ENCODE measurements at regions not wholly inside any gene's neighbourhood (a gene's known extent, or its start where the extent isn't known, plus 50 kb on each side); places are given as distances from the start of the nearest gene placed in this dataset.
"Not testable (repeated sequence)": the region's sequence is repeated elsewhere in the genome, so short reads cannot be mapped to it uniquely, and the experiment has no call there.

DNA sequence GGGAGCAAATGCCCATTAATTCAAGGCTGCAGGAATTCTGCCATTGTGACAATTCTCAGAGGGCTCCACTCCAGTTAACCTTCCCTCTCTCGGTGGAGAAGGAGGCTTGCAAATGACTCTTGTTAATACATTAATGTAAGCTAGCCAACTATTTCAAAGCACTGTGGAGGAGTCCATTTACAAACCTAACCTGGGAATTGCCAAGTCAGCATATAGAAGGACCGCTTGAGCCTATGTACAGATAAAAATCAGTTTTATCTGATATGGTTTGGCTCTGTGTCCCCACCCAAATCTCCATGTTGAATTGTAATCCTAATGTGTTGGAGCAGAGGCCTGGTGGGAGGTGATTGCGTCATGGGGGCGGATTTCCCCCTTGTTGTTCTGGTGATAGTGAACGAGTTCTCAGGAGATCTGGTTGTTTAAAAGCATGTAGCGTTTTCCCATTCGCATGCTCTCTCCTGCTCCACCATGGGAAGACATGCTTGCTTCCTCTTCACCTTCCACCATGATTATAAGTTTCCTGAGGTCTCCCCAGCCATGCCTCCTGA is 366.7 kb downstream of the LRATD1 start:
- no peak overlapping the region for H3K4me3 Mint-ChIP-seq
- H3K27ac Mint-ChIP-seq, result no peak overlapping the region
- peaks cover 0 to 5% (median 0%) of the 10 kb centered on the region in 3 donors for H3K36me3 Mint-ChIP-seq
- H3K9me3 Mint-ChIP-seq, result peaks cover 0 to 4% (median 0%) of the 10 kb centered on the region in 6 donors
- DNase-seq, result no peak
- H3K4me1 Mint-ChIP-seq, result no peaks in the 10 kb centered on the region
- H3K27me3 Mint-ChIP-seq (ENCODE audit: low read depth in 3 of 3), result peaks cover 0 to 4% (median 3%) of the 10 kb centered on the region in 3 donors

DNA sequence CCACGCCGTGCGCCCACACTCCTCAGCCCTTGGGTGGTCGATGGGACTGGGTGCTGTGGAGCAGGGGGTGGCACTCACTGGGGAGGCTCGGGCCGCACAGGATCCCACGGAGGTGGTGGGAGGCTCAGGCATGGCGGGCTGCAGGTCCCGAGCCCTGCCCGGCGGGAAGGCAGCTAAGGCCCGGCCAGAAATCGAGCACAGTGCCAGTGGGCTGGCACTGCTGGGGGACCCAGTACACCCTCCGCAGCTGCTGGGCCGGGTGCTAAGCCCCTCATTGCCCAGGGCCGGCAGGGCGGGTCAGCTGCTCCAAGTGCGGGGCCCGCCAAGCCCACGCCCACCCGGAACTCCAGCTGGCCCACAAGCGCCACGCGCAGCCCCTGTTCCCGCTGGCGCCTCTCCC is 370.0 kb downstream of the LRATD1 start:
- not testable (repeated sequence) for H3K9me3 Mint-ChIP-seq; H3K4me3 Mint-ChIP-seq; H3K36me3 Mint-ChIP-seq; DNase-seq; H3K27ac Mint-ChIP-seq; H3K27me3 Mint-ChIP-seq (ENCODE audit: low read depth in 3 of 3); H3K4me1 Mint-ChIP-seq

DNA sequence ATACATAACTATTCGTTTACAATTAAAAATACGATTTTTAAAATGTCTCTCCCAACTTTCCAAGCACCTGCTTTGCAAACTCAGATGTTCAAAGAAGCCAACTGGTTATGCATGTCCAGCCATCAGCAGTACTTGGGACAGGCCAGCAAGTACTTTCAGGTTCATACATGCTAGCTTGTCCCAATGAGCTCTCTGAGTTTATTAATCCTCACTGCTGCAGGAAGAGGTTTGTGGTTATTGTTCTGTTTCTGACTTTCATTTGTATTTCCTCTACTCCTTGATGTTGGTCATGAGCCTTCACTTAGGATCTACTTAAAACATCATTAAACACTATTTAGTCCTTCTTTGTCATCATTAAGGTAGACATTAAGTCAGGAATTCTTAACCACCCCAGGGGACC is 374.1 kb downstream of the LRATD1 start:
- H3K36me3 Mint-ChIP-seq, result peaks cover 0 to 2% (median 0%) of the 10 kb centered on the region in 3 donors
- H3K27me3 Mint-ChIP-seq (ENCODE audit: low read depth in 3 of 3), result peaks cover 0 to 3% (median 2%) of the 10 kb centered on the region in 3 donors
- no peak overlapping the region for H3K27ac Mint-ChIP-seq
- H3K4me1 Mint-ChIP-seq, result peaks cover 0 to 6% of the 10 kb centered on the region in 2 donors
- no peak overlapping the region for H3K4me3 Mint-ChIP-seq
- H3K9me3 Mint-ChIP-seq, result peaks cover 0 to 13% (median 4%) of the 10 kb centered on the region in 6 donors
- DNase-seq, result no peak

DNA sequence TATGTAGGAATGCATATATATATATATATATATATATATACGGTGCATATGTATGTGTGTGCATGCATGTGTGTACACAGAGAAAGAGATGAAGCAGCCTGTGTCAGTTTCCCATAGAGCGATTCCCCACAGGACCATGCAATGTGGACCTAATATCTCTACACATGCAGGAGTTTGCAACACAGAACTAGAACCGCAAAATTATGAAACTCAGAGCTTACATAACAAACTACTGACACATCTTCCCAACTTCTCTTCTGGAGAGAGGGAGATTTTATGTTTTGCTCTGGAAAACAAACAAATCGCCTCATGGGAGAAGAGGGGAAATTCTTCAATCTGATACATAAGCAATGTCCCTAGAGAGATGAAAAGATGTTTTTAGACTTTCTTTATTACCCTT is 377.2 kb downstream of the LRATD1 start:
- Mint-ChIP-seq H3K4me1 (peaks cover 0 to 6% of the 10 kb centered on the region in 2 donors), H3K4me3 (no peak overlapping the region), H3K27ac (no peak overlapping the region), H3K27me3 (ENCODE audit: low read depth in 3 of 3) (peaks cover 0 to 3% (median 1%) of the 10 kb centered on the region in 3 donors), H3K36me3 (peaks cover 0 to 4% (median 4%) of the 10 kb centered on the region in 3 donors), H3K9me3 (peaks cover 4 to 28% (median 13%) of the 10 kb centered on the region in 6 donors)
- DNase-seq, result no peak

DNA sequence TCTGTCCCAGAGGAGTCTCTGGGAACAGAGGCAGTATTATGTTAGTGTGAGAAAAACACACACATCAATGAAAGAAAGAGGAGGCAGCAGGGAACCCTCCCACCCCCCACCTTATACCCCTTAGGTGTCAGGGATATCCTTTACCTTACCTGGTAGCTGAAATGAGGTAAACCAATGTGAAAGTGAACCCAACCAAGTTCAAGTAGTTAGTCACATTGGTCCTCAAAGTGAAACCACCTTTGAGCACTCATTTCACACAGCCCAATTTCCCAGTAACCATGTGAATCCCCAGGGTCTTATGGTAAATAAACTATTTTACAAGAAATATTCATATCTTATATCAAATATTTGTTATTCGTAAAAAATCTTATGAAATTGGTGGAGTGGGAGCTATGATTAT is 377.8 kb downstream of the LRATD1 start:
- Mint-ChIP-seq H3K4me1 (peaks cover 0 to 6% of the 10 kb centered on the region in 2 donors), H3K36me3 (peaks cover 0 to 4% (median 4%) of the 10 kb centered on the region in 3 donors), H3K27ac (no peak overlapping the region), H3K4me3 (no peak overlapping the region), H3K9me3 (peaks cover 5 to 28% (median 13%) of the 10 kb centered on the region in 6 donors), H3K27me3 (ENCODE audit: low read depth in 3 of 3) (peaks cover 0 to 3% (median 1%) of the 10 kb centered on the region in 3 donors)
- DNase-seq, result no peak

DNA sequence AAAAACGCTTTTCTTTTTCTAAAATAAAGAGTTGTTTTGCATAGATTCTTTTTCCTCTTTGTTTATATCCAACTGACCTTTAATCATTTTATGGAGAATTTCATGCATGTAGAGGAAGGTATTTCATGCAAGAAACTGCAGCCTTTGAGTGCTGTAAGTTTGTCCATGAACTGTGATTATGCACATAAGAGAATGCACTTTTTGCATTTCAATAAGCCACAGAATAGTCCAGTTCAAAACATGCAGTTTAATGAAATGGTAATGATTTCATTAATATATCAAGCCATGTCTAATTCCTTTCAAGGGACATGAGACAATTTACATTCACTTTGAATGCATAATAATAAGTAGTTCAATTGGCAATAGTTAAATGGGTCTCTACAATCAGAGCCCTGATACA is 386.3 kb downstream of the LRATD1 start:
- Mint-ChIP-seq H3K4me3 (no peak overlapping the region), H3K4me1 (no peaks in the 10 kb centered on the region), H3K27ac (no peak overlapping the region), H3K9me3 (peaks cover 0 to 6% (median 0%) of the 10 kb centered on the region in 6 donors), H3K36me3 (no peaks in the 10 kb centered on the region), H3K27me3 (ENCODE audit: low read depth in 3 of 3) (peaks cover 0 to 3% (median 2%) of the 10 kb centered on the region in 3 donors)
- DNase-seq, result no peak

DNA sequence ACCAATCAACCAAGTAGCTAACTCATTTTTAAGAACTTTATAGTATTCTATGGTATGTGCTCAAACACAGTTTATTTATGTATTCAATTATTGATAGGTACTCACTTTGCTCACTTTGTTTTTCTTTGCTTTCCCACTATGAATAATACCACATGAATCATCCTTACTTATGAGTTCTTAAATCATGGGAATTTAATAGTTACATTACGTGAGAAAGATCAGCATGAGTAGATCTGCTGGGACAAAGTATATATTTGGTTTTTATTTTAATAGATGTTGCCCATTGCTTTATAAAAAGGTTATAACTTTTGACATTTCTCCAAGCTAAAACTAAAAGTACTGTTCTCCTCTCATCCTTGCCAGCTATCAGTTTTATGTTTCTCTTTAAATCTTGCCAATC is 390.7 kb downstream of the LRATD1 start:
- Mint-ChIP-seq H3K36me3 (no peaks in the 10 kb centered on the region), H3K27me3 (ENCODE audit: low read depth in 3 of 3) (peaks cover 0 to 2% (median 0%) of the 10 kb centered on the region in 3 donors), H3K4me1 (no peaks in the 10 kb centered on the region), H3K9me3 (no peaks in the 10 kb centered on the region), H3K27ac (no peak overlapping the region), H3K4me3 (no peak overlapping the region)
- DNase-seq, result no peak

DNA sequence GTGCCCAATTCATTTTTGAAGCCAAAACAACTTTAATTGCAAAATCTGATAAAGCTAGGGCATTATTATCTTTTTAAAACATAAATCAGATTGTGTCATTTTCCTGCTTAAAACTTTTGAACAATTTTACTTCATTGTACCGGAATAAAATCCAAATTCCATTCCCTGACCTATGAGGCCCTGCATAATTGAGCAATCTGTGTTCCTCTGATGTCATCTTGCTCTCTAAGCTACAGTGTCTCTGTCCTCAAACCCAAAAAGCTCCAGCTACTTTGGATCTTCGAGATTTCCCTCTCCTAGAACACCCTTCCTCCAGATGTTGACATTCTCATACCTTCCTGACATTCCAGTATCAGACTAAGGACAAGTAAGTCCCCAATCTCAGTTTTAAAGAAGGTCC is 395.9 kb downstream of the LRATD1 start:
- Mint-ChIP-seq H3K27me3 (ENCODE audit: low read depth in 3 of 3) (peaks cover 4 to 9% (median 5%) of the 10 kb centered on the region in 3 donors), H3K36me3 (no peaks in the 10 kb centered on the region), H3K27ac (no peak overlapping the region), H3K9me3 (peaks cover 0 to 3% (median 0%) of the 10 kb centered on the region in 6 donors), H3K4me1 (no peaks in the 10 kb centered on the region), H3K4me3 (no peak overlapping the region)
- DNase-seq, result no peak

DNA sequence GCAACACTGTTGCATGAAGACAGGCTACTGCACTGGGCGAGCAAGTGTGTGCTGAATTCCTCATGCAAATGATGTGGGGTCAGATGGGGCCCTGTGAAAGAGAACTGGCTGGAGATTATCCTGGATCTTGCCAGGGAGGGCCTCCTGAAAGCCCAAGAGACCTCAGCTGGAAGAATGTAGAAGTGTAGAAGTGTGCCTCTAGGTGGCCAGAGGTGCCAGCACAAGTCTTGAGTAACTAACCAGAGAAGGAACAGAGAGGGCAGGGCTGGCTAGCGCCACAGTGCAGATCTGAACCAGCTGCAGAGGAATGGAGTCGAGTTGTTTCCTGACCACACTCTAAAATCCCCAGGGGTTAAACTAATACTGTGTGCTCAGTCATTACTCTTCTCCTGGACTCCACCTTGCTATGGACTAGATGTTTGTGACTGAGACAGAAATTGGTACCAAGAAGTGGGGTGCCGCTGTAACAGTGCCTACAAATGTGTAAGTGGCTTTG is 399.3 kb downstream of the LRATD1 start:
- no peaks in the 10 kb centered on the region for H3K4me1 Mint-ChIP-seq
- DNase-seq, result no peak
- no peak overlapping the region for H3K27ac Mint-ChIP-seq
- H3K9me3 Mint-ChIP-seq, result peaks cover 0 to 10% (median 0%) of the 10 kb centered on the region in 6 donors
- H3K36me3 Mint-ChIP-seq, result no peaks in the 10 kb centered on the region
- H3K27me3 Mint-ChIP-seq (ENCODE audit: low read depth in 3 of 3), result peaks cover 3 to 10% (median 4%) of the 10 kb centered on the region in 3 donors
- no peak overlapping the region for H3K4me3 Mint-ChIP-seq

DNA sequence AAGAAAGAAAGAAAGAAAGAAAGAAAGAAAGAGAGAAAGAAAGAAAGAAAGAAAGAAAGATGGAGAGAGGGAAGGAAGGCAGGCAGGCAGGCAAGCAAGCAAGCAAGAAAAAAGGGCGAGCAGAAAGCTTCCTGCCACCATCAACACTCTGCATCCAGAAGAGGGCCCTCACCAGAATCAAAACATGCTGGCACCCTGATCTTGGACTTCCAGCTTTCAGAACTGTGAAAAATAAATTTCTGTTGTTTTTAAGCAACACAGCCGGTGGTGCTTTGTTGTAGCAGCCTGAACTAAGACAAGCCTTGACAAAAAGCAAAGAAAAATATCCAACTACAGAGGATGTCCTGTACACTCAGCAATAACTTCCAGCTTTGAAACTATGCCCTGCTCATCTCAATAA is 401.7 kb downstream of the LRATD1 start:
- H3K36me3 Mint-ChIP-seq, result no peaks in the 10 kb centered on the region
- no peak overlapping the region for H3K4me3 Mint-ChIP-seq
- H3K4me1 Mint-ChIP-seq, result peaks cover 6 to 10% of the 10 kb centered on the region in 2 donors
- DNase-seq, result no peak
- no peak overlapping the region for H3K27ac Mint-ChIP-seq
- peaks cover 2 to 8% (median 3%) of the 10 kb centered on the region in 3 donors for H3K27me3 Mint-ChIP-seq (ENCODE audit: low read depth in 3 of 3)
- peaks cover 0 to 7% (median 0%) of the 10 kb centered on the region in 6 donors for H3K9me3 Mint-ChIP-seq

DNA sequence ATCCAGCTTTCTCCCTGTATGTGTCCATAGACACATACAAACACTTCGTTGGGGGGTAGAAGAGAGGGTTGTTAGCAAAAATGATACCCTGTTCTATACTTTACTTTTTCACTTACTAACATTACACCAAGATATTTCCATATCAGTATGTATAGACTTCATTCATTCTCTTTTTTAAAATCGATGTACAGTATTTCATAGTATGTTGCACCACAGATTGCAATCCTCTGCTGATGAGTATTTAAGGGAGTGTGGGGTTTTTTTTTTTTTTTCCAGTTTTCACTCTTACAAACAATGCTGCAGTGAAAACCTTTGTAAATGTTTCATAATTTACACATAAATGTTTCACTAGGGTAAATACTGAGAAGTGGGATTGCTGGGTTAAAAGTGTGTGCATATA is 402.3 kb downstream of the LRATD1 start:
- Mint-ChIP-seq H3K27me3 (ENCODE audit: low read depth in 3 of 3) (peaks cover 0 to 8% (median 2%) of the 10 kb centered on the region in 3 donors), H3K4me1 (peaks cover 6 to 10% of the 10 kb centered on the region in 2 donors), H3K9me3 (peaks cover 0 to 7% (median 0%) of the 10 kb centered on the region in 6 donors), H3K4me3 (no peak overlapping the region), H3K36me3 (no peaks in the 10 kb centered on the region), H3K27ac (no peak overlapping the region)
- DNase-seq, result no peak

DNA sequence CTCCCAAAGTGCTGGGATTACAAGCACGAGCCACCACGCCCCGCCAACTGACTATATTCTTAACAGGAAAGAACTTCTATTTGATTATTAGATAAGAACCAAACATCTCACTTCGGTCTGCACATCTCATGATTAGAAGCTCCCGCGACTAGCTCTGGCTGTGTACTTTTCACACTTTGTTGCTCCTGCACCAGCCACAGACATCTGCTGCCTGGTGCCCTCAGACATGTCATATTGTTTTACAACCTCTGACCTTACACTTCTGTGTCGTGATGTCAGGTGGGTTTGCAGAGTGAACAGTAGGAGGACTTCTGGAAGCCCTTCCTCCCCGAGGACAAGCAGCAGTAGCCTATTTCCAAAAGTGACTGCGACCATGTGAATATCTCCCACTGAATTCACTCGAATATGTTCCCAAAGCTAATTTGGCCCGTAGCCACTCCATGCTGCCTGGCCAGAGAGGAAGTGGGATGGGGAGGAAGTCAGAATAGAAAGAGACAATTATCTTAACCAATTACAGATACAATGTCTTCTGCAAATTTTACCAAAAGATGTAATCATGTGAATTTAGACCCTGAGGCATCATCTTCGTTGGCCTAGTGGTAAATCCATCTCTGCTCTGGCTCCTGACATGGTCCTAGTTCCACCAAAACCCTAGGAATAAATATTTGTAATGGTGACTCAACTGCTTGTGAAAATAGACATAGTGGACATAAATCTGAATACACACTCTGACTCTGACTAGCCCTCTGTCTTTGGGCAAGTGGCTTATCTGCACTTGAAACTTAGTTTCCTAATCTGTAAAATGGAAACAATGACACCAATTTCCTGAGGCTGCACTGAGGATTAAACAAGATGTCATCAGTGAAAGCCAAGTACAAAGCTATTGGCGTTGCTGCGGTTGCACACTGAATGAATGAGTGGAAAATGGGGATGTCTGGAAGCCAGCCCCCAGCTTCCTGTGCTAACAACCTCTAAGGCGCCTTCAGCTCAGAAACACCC is 406.1 kb downstream of the LRATD1 start:
- H3K4me1 Mint-ChIP-seq, result peaks cover 6 to 10% of the 10 kb centered on the region in 2 donors
- H3K9me3 Mint-ChIP-seq, result peaks cover 0 to 8% (median 0%) of the 10 kb centered on the region in 6 donors
- H3K27me3 Mint-ChIP-seq (ENCODE audit: low read depth in 3 of 3), result peaks cover 0 to 4% (median 2%) of the 10 kb centered on the region in 3 donors
- H3K4me3 Mint-ChIP-seq, result peak overlapping the region in 4 of 5 donors; percentile 40 to 74 (median 62)
- H3K36me3 Mint-ChIP-seq, result no peaks in the 10 kb centered on the region
- peak overlapping the region; percentile 31 to 84 (median 66) for H3K27ac Mint-ChIP-seq
- peak in 2 of 3 donors; percentile 9 to 10 for DNase-seq

DNA sequence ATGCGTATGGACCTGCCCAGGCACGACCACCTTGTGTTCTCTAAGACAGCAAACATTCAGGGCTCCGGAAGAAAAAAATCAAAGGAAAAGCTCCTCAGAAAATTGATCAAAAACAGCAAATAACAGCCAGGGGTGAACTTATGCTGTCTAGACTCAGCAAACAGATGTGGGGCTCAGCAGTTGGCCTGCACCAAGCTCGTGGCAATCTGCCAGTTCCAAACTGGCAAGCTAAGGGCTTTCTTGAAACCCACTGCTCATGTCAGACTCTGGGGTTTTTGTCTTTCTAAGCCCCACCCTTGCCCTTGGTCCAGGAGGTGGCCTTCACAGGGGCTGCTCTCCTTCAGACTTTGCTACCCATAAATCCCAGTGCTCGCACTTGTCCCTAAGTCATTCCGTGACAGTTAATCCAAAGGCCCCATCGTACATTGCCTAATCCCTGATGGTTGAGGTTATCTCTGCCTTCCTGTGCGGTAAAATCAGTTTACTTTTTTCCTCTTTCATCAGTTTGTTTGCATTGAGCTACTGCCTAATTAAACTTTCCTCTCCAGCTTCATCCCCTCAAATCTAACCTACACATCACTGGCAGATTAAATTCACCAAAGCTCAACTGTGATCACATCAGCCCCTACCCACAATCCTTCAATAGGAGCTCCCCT is 408.0 kb downstream of the LRATD1 start:
- no peak for DNase-seq
- Mint-ChIP-seq H3K27ac (no peak overlapping the region), H3K36me3 (no peaks in the 10 kb centered on the region), H3K9me3 (peaks cover 0 to 4% (median 0%) of the 10 kb centered on the region in 6 donors), H3K27me3 (ENCODE audit: low read depth in 3 of 3) (peaks cover 0 to 4% (median 2%) of the 10 kb centered on the region in 3 donors), H3K4me1 (peaks cover 6 to 10% of the 10 kb centered on the region in 2 donors), H3K4me3 (no peak overlapping the region)
